ENCODE measurements at regions not wholly inside any gene's neighbourhood (a gene's known extent, or its start where the extent isn't known, plus 50 kb on each side); places are given as distances from the start of the nearest gene placed in this dataset.
A peak's percentile ranks its signal among the peaks of the same experiment; 100 is the strongest.

GRCh38 chr16:48448841-48449481, 63.7 kb upstream of the SIAH1 start:
- H3K27ac Mint-ChIP-seq = no peak overlapping the region
- H3K4me3 Mint-ChIP-seq = no peak overlapping the region
- DNase-seq = no peak
- H3K36me3 Mint-ChIP-seq = no peaks in the 10 kb centered on the region
- H3K9me3 Mint-ChIP-seq = peaks cover 0 to 1% (median 0%) of the 10 kb centered on the region in 6 donors
- H3K4me1 Mint-ChIP-seq = no peaks in the 10 kb centered on the region
- H3K27me3 Mint-ChIP-seq (ENCODE audit: low read depth in 3 of 3) = peaks cover 0 to 3% (median 0%) of the 10 kb centered on the region in 3 donors

GRCh38 chr16:48447940-48448536, 62.8 kb upstream of the SIAH1 start:
- Mint-ChIP-seq H3K27me3 (ENCODE audit: low read depth in 3 of 3) (peaks cover 0 to 3% (median 0%) of the 10 kb centered on the region in 3 donors), H3K27ac (peak overlapping the region in 1 of 6 donors; percentile 56), H3K9me3 (peaks cover 0 to 1% (median 0%) of the 10 kb centered on the region in 6 donors), H3K36me3 (no peaks in the 10 kb centered on the region), H3K4me3 (no peak overlapping the region), H3K4me1 (no peaks in the 10 kb centered on the region)
- no peak for DNase-seq

GRCh38 chr16:48447428-48447827, 62.2 kb upstream of the SIAH1 start:
- H3K4me1 Mint-ChIP-seq = no peaks in the 10 kb centered on the region
- DNase-seq = no peak
- H3K36me3 Mint-ChIP-seq = no peaks in the 10 kb centered on the region
- H3K27me3 Mint-ChIP-seq (ENCODE audit: low read depth in 3 of 3) = peaks cover 0 to 3% (median 0%) of the 10 kb centered on the region in 3 donors
- H3K27ac Mint-ChIP-seq = no peak overlapping the region
- H3K4me3 Mint-ChIP-seq = no peak overlapping the region
- peaks cover 0 to 1% (median 0%) of the 10 kb centered on the region in 6 donors for H3K9me3 Mint-ChIP-seq

- H3K27ac Mint-ChIP-seq = no peak overlapping the region
- DNase-seq = no peak
- H3K4me1 Mint-ChIP-seq = no peaks in the 10 kb centered on the region
- peaks cover 0 to 3% (median 0%) of the 10 kb centered on the region in 3 donors for H3K27me3 Mint-ChIP-seq (ENCODE audit: low read depth in 3 of 3)
- H3K36me3 Mint-ChIP-seq = no peaks in the 10 kb centered on the region
- no peak overlapping the region for H3K4me3 Mint-ChIP-seq
- peaks cover 0 to 1% (median 0%) of the 10 kb centered on the region in 6 donors for H3K9me3 Mint-ChIP-seq
Observed at GRCh38 chr16:48446534-48446920, 61.3 kb upstream of the SIAH1 start.

- Mint-ChIP-seq H3K4me1 (no peaks in the 10 kb centered on the region), H3K9me3 (peaks cover 0 to 1% (median 0%) of the 10 kb centered on the region in 6 donors)
Observed at GRCh38 chr16:48445782-48446533, 60.7 kb upstream of the SIAH1 start.

GRCh38 chr16:48444574-48444973, 59.4 kb upstream of the SIAH1 start:
- Mint-ChIP-seq H3K27me3 (ENCODE audit: low read depth in 3 of 3) (peaks cover 0 to 5% (median 0%) of the 10 kb centered on the region in 3 donors), H3K27ac (no peak overlapping the region), H3K36me3 (no peaks in the 10 kb centered on the region), H3K4me3 (no peak overlapping the region), H3K4me1 (no peaks in the 10 kb centered on the region), H3K9me3 (peaks cover 0 to 1% (median 0%) of the 10 kb centered on the region in 6 donors)
- DNase-seq = no peak

More at GRCh38 chr16:48445782-48446533, 60.7 kb upstream of the SIAH1 start:
- peaks cover 0 to 3% (median 0%) of the 10 kb centered on the region in 3 donors for H3K27me3 Mint-ChIP-seq (ENCODE audit: low read depth in 3 of 3)
- no peaks in the 10 kb centered on the region for H3K36me3 Mint-ChIP-seq
- no peak overlapping the region for H3K27ac Mint-ChIP-seq
- no peak for DNase-seq
- no peak overlapping the region for H3K4me3 Mint-ChIP-seq

- Mint-ChIP-seq H3K4me1 (no peaks in the 10 kb centered on the region), H3K4me3 (no peak overlapping the region), H3K9me3 (peaks cover 0 to 1% (median 0%) of the 10 kb centered on the region in 6 donors), H3K27ac (no peak overlapping the region), H3K36me3 (no peaks in the 10 kb centered on the region), H3K27me3 (ENCODE audit: low read depth in 3 of 3) (peaks cover 0 to 5% (median 0%) of the 10 kb centered on the region in 3 donors)
- DNase-seq = no peak
Observed at GRCh38 chr16:48442379-48442778, 57.2 kb upstream of the SIAH1 start.

- H3K27me3 Mint-ChIP-seq (ENCODE audit: low read depth in 3 of 3) = peaks cover 0 to 5% (median 0%) of the 10 kb centered on the region in 3 donors
- no peaks in the 10 kb centered on the region for H3K4me1 Mint-ChIP-seq
- H3K9me3 Mint-ChIP-seq = no peaks in the 10 kb centered on the region
- H3K27ac Mint-ChIP-seq = no peak overlapping the region
- H3K36me3 Mint-ChIP-seq = no peaks in the 10 kb centered on the region
- no peak overlapping the region for H3K4me3 Mint-ChIP-seq
- DNase-seq = no peak
Observed at GRCh38 chr16:48441863-48442279, 56.7 kb upstream of the SIAH1 start.

GRCh38 chr16:48441106-48441505, 55.9 kb upstream of the SIAH1 start:
- no peaks in the 10 kb centered on the region for H3K9me3 Mint-ChIP-seq
- H3K36me3 Mint-ChIP-seq = no peaks in the 10 kb centered on the region
- no peak overlapping the region for H3K27ac Mint-ChIP-seq
- H3K4me1 Mint-ChIP-seq = no peaks in the 10 kb centered on the region
- peaks cover 0 to 2% (median 2%) of the 10 kb centered on the region in 3 donors for H3K27me3 Mint-ChIP-seq (ENCODE audit: low read depth in 3 of 3)
- H3K4me3 Mint-ChIP-seq = no peak overlapping the region
- DNase-seq = no peak

GRCh38 chr16:48438414-48438813, 53.2 kb upstream of the SIAH1 start:
- H3K4me3 Mint-ChIP-seq = no peak overlapping the region
- no peak overlapping the region for H3K27ac Mint-ChIP-seq
- H3K4me1 Mint-ChIP-seq = peaks cover 4 to 6% of the 10 kb centered on the region in 2 donors
- H3K9me3 Mint-ChIP-seq = no peaks in the 10 kb centered on the region
- no peak for DNase-seq
- H3K27me3 Mint-ChIP-seq (ENCODE audit: low read depth in 3 of 3) = peaks cover 0 to 4% (median 2%) of the 10 kb centered on the region in 3 donors
- no peaks in the 10 kb centered on the region for H3K36me3 Mint-ChIP-seq

GRCh38 chr16:48435906-48436305, 50.7 kb upstream of the SIAH1 start:
- peaks cover 4 to 6% of the 10 kb centered on the region in 2 donors for H3K4me1 Mint-ChIP-seq

GRCh38 chr16:48435318-48435680, 50.1 kb upstream of the SIAH1 start:
- peaks cover 2 to 6% (median 2%) of the 10 kb centered on the region in 3 donors for H3K27me3 Mint-ChIP-seq (ENCODE audit: low read depth in 3 of 3)
- H3K36me3 Mint-ChIP-seq = no peaks in the 10 kb centered on the region
- H3K4me3 Mint-ChIP-seq = no peak overlapping the region
- no peak for DNase-seq
- no peaks in the 10 kb centered on the region for H3K9me3 Mint-ChIP-seq
- peaks cover 4 to 6% of the 10 kb centered on the region in 2 donors for H3K4me1 Mint-ChIP-seq
- H3K27ac Mint-ChIP-seq = no peak overlapping the region

More at GRCh38 chr16:48435906-48436305, 50.7 kb upstream of the SIAH1 start:
- Mint-ChIP-seq H3K9me3 (no peaks in the 10 kb centered on the region), H3K36me3 (no peaks in the 10 kb centered on the region), H3K27ac (no peak overlapping the region), H3K27me3 (ENCODE audit: low read depth in 3 of 3) (peaks cover 2 to 6% (median 2%) of the 10 kb centered on the region in 3 donors), H3K4me3 (no peak overlapping the region)
- no peak for DNase-seq

All from immature natural killer cell (primary cell).